Activated B cell treated with CpG ODN at 0.5 μM for 24 hours (primary cell): ENCODE measurements at regions not wholly inside any gene's neighbourhood (a gene's known extent, or its start where the extent isn't known, plus 50 kb on each side); places are given as distances from the start of the nearest gene placed in this dataset.

ENCODE experiments used
- ATAC-seq: fragments of 200-7000 bp; cut with Tn5 transposase; one replicate; pipeline ENCODE4 v1.10.0; 2021; ENCODE audit warnings: low read depth, mild to moderate bottlenecking, moderate library complexity
- CTCF ChIA-PET: fragments of 350-600 bp; sonication (Branson Sonifier 250); formaldehyde crosslinking; loops from one replicate; lab custom pipeline; 2021; ENCODE audit warnings: antibody characterized with exemption; lab: Charles Lee
- POLR2A ChIA-PET: fragments of 350-600 bp; sonication (Branson Sonifier 250); formaldehyde crosslinking; loops from one replicate; lab custom pipeline; 2021; ENCODE audit warnings: antibody characterized with exemption; lab: Charles Lee
- DNase-seq: peaks from one replicate; pipeline ENCODE4 v3.0.0; 2022
- H3K27ac Mint-ChIP-seq: one replicate; pipeline ENCODE4 v1.8.0; 2020; ENCODE audit warnings: mixed read lengths
- H3K27me3 Mint-ChIP-seq: one replicate; pipeline ENCODE4 v1.8.0; 2021; ENCODE audit warnings: mixed read lengths
- H3K36me3 Mint-ChIP-seq: one replicate; pipeline ENCODE4 v1.8.0; 2021; ENCODE audit warnings: low read depth, mixed read lengths
- H3K4me1 Mint-ChIP-seq: one replicate; pipeline ENCODE4 v1.8.0; 2021; ENCODE audit warnings: mixed read lengths
- H3K4me3 Mint-ChIP-seq: one replicate; pipeline ENCODE4 v1.8.0; 2020; ENCODE audit warnings: mild to moderate bottlenecking, mixed read lengths
- H3K9me3 Mint-ChIP-seq: one replicate; pipeline ENCODE4 v1.8.0; 2020; ENCODE audit warnings: mixed read lengths
- CTCF ChIP-seq: fragments of 200-600 bp; IDR thresholded peaks from one replicate; pipeline ENCODE4 v1.8.0; 2022; ENCODE audit warnings: antibody characterized with exemption, mild to moderate bottlenecking
- intact Hi-C: fragments of 100-400 bp; cut with micrococcal nuclease; formaldehyde crosslinking; loops from one replicate; pipeline ENCODE4 v1.15.1; 2024

- H3K4me1 Mint-ChIP-seq = no peaks in the 10 kb centered on the region
- no peak for ATAC-seq
- no peak overlapping the region for H3K27ac Mint-ChIP-seq
- ChIA-PET POLR2A (no interaction called here), CTCF (no interaction called here)
- TF ChIP-seq CTCF = no peak
- no peaks in the 10 kb centered on the region for H3K27me3 Mint-ChIP-seq
- no peak overlapping the region for H3K4me3 Mint-ChIP-seq
- H3K9me3 Mint-ChIP-seq = no peaks in the 10 kb centered on the region
- H3K36me3 Mint-ChIP-seq = no peaks in the 10 kb centered on the region
- DNase-seq = no peak
- intact Hi-C loops = no loop called here
These were observed 150.2 kb downstream of the MACROH2A1 start for GRCh38 chr5:135248801-135249231.

GRCh38 chr5:135246923-135247795 lies 151.9 kb downstream of the MACROH2A1 start:
- ATAC-seq = no peak

GRCh38 chr5:135246605-135246922 lies 152.5 kb downstream of the MACROH2A1 start:
- POLR2A ChIA-PET = interaction anchor here (0.6 kb wide), 1 partner anchor 65 kb away, joined by 4 read pairs; no protein-coding TSS in a partner anchor
- CTCF ChIA-PET = no interaction called here
- H3K4me1 Mint-ChIP-seq = no peaks in the 10 kb centered on the region
- TF ChIP-seq CTCF = no peak
- H3K36me3 Mint-ChIP-seq = no peaks in the 10 kb centered on the region
- H3K9me3 Mint-ChIP-seq = no peaks in the 10 kb centered on the region
- H3K4me3 Mint-ChIP-seq = no peak overlapping the region
- no peak overlapping the region for H3K27ac Mint-ChIP-seq
- H3K27me3 Mint-ChIP-seq = no peaks in the 10 kb centered on the region
- DNase-seq (no peak), ATAC-seq (no peak)
- intact Hi-C loops = no loop called here

More at GRCh38 chr5:135246923-135247795, 151.9 kb downstream of the MACROH2A1 start:
- no peak for DNase-seq
- ChIA-PET CTCF (no interaction called here), POLR2A (interaction anchor here (0.6 kb wide), 1 partner anchor 65 kb away, joined by 4 read pairs; no protein-coding TSS in a partner anchor)
- no peaks in the 10 kb centered on the region for H3K4me1 Mint-ChIP-seq
- H3K36me3 Mint-ChIP-seq = no peaks in the 10 kb centered on the region
- no peaks in the 10 kb centered on the region for H3K9me3 Mint-ChIP-seq
- H3K4me3 Mint-ChIP-seq = no peak overlapping the region
- no peak for TF ChIP-seq CTCF
- H3K27me3 Mint-ChIP-seq = no peaks in the 10 kb centered on the region
- intact Hi-C loops = no loop called here
- no peak overlapping the region for H3K27ac Mint-ChIP-seq

- intact Hi-C loops = no loop called here
- H3K27me3 Mint-ChIP-seq = no peaks in the 10 kb centered on the region
- ATAC-seq (no peak), DNase-seq (no peak)
- POLR2A ChIA-PET = interaction anchor here (0.6 kb wide), 1 partner anchor 64 kb away, joined by 4 read pairs; no protein-coding TSS in a partner anchor
- H3K4me3 Mint-ChIP-seq = no peak overlapping the region
- CTCF ChIA-PET = no interaction called here
- H3K27ac Mint-ChIP-seq = no peak overlapping the region
- TF ChIP-seq CTCF = no peak
- no peaks in the 10 kb centered on the region for H3K36me3 Mint-ChIP-seq
- no peaks in the 10 kb centered on the region for H3K9me3 Mint-ChIP-seq
- no peaks in the 10 kb centered on the region for H3K4me1 Mint-ChIP-seq
These were observed 153.2 kb downstream of the MACROH2A1 start for GRCh38 chr5:135245521-135246499.

GRCh38 chr5:135244620-135245021 lies 154.4 kb downstream of the MACROH2A1 start:
- Mint-ChIP-seq H3K9me3 (no peaks in the 10 kb centered on the region), H3K27me3 (no peaks in the 10 kb centered on the region), H3K4me1 (no peaks in the 10 kb centered on the region), H3K27ac (no peak overlapping the region), H3K4me3 (no peak overlapping the region), H3K36me3 (no peaks in the 10 kb centered on the region)
- intact Hi-C loops = no loop called here
- POLR2A ChIA-PET = no interaction called here
- ATAC-seq = no peak
- no peak for TF ChIP-seq CTCF
- CTCF ChIA-PET = no interaction called here
- no peak for DNase-seq
